AG09309 (cell line): ENCODE measurements at regions not wholly inside any gene's neighbourhood (a gene's known extent, or its start where the extent isn't known, plus 50 kb on each side); places are given as distances from the start of the nearest gene placed in this dataset.

Experiments
- DNase-seq: peaks from one replicate; pipeline ENCODE4 v3.0.0-alpha.2; 2010; ENCODE audit warnings: low read depth
- H3K4me3 ChIP-seq: 2 replicates; pipeline ENCODE4 v1.5.1; 2011; ENCODE audit warnings: mild to moderate bottlenecking, low read depth, low read length, moderate library complexity; ENCODE audit not compliant: control insufficient read depth
- CTCF ChIP-seq: IDR thresholded peaks from 2 replicates; pipeline ENCODE4 v1.5.1; 2011; ENCODE audit warnings: mild to moderate bottlenecking, low read depth, low read length, inconsistent platforms; ENCODE audit not compliant: insufficient read depth, control insufficient read depth; ENCODE audit errors: missing control alignments

GRCh38 chr11:70593446-70593983 lies 195.2 kb downstream of the CTTN start:
- DNase-seq, result no peak
- no peak for TF ChIP-seq CTCF
- no peak overlapping the region for H3K4me3 ChIP-seq

GRCh38 chr11:70594031-70594430 lies 195.7 kb downstream of the CTTN start:
- TF ChIP-seq CTCF, result no peak

DNA sequence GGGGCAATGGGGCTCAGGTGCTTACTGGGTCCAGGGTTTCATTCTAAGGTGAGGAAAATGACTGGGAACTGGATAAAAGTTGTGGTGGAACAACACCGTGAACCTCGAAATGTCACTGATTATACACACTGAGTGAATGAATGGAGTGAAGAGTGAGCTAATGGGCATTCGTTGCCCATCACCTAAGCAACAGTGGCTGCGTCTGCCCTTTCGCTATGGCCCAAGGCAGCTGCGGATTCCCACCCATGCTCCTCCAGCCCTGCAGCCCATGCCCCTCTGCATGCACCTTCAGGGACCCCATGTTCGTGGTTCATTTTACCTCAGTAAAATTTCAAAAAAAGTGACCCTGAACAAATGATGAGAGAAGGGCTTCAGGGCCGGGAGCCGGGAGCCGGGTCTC lies 196.3 kb downstream of the CTTN start:
- no peak for DNase-seq

More at GRCh38 chr11:70594031-70594430, 195.7 kb downstream of the CTTN start:
- DNase-seq, result no peak
- no peak overlapping the region for H3K4me3 ChIP-seq

DNA sequence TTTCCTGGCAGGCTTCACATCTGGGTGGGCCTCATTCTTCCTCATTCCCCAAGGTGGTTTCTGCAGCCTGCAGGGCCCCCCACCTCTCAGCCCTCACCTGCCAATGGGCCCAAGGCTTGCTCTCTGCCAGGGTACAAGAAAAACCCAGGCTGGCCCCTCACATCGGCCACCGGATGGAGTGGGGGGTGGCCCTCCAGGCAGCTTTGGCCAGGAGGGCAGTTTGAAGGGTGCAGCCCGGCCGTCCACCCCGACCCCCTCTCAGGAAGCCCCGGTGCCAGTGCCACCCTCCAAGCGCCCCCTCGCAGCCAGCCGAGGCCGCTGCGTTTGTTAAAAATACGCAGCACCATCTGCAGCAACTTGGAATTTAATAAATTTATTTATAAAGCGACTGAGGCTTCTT lies 196.7 kb downstream of the CTTN start:
- H3K4me3 ChIP-seq, result no peak overlapping the region
- no peak for TF ChIP-seq CTCF
- DNase-seq, result no peak

More for the DNA sequence above, 196.3 kb downstream of the CTTN start:
- TF ChIP-seq CTCF, result no peak
- H3K4me3 ChIP-seq, result no peak overlapping the region

GRCh38 chr11:70595452-70595851 lies 197.1 kb downstream of the CTTN start:
- no peak for TF ChIP-seq CTCF
- no peak for DNase-seq
- no peak overlapping the region for H3K4me3 ChIP-seq

- no peak overlapping the region for H3K4me3 ChIP-seq
- DNase-seq, result no peak
- no peak for TF ChIP-seq CTCF
Measured at GRCh38 chr11:70596091-70596490, 197.8 kb downstream of the CTTN start.
